ENCODE measurements at regions not wholly inside any gene's neighbourhood (a gene's known extent, or its start where the extent isn't known, plus 50 kb on each side); places are given as distances from the start of the nearest gene placed in this dataset.

GRCh38 chr14:100399052-100399849 lies 76.1 kb downstream of the SLC25A47 start:
- DNase-seq, result no peak

GRCh38 chr14:100400115-100400514 lies 77.0 kb downstream of the SLC25A47 start:
- no peak for DNase-seq

GRCh38 chr14:100401031-100401692 lies 78.0 kb downstream of the SLC25A47 start:
- no peak for DNase-seq

- DNase-seq, result no peak
These were observed 78.7 kb downstream of the SLC25A47 start for GRCh38 chr14:100401792-100402191.

- DNase-seq, result no peak
These were observed 79.5 kb downstream of the SLC25A47 start for GRCh38 chr14:100402631-100403030.

- DNase-seq, result no peak
These were observed 80.0 kb downstream of the SLC25A47 start for GRCh38 chr14:100403105-100403504.

- no peak for DNase-seq
These were observed 80.7 kb downstream of the SLC25A47 start for GRCh38 chr14:100403802-100404365.

- no peak for DNase-seq
These were observed 81.3 kb downstream of the SLC25A47 start for GRCh38 chr14:100404419-100404818.

GRCh38 chr14:100405760-100406455 lies 82.8 kb downstream of the SLC25A47 start:
- DNase-seq, result no peak

GRCh38 chr14:100406505-100407131 lies 83.5 kb downstream of the SLC25A47 start:
- DNase-seq, result no peak

GRCh38 chr14:100407376-100408102 lies 84.4 kb downstream of the SLC25A47 start:
- no peak for DNase-seq

GRCh38 chr14:100408350-100409002 lies 85.3 kb downstream of the SLC25A47 start:
- DNase-seq, result no peak

- DNase-seq, result no peak
These were observed 85.8 kb downstream of the SLC25A47 start for GRCh38 chr14:100409003-100409360.

GRCh38 chr14:100409651-100410050 lies 86.5 kb downstream of the SLC25A47 start:
- no peak for DNase-seq

GRCh38 chr14:100410056-100410565 lies 87.0 kb downstream of the SLC25A47 start:
- DNase-seq, result no peak

- DNase-seq, result no peak
These were observed 90.6 kb downstream of the SLC25A47 start for GRCh38 chr14:100413699-100414098.

- DNase-seq, result no peak
These were observed 92.1 kb downstream of the SLC25A47 start for GRCh38 chr14:100415226-100415625.

- DNase-seq, result no peak
These were observed 93.0 kb downstream of the SLC25A47 start for GRCh38 chr14:100416081-100416680.

GRCh38 chr14:100416921-100417860 lies 94.1 kb downstream of the SLC25A47 start:
- peak; percentile 79 for DNase-seq

GRCh38 chr14:100419856-100420255 lies 96.7 kb downstream of the SLC25A47 start:
- DNase-seq, result no peak
